ENCODE measurements at regions not wholly inside any gene's neighbourhood (a gene's known extent, or its start where the extent isn't known, plus 50 kb on each side); places are given as distances from the start of the nearest gene placed in this dataset.

Small RNA genes lying in the stretch of these regions (small RNA-seq; reads per million reads assigned to genes)
- gene AC093870.1: 0 reads per million in 4 donors

Data from esophagus squamous epithelium (tissue), 4 donors.